GM18873 (cell line): ENCODE measurements at regions not wholly inside any gene's neighbourhood (a gene's known extent, or its start where the extent isn't known, plus 50 kb on each side); places are given as distances from the start of the nearest gene placed in this dataset.

Experiments used
- ATAC-seq: cut with Tn5 transposase; IDR thresholded peaks from one replicate; pipeline ENCODE4 v1.9.1; 2021; ENCODE audit warnings: mild to moderate bottlenecking, moderate library complexity, moderate number of reproducible peaks; ENCODE audit not compliant: unreplicated experiment, low FRiP score

GRCh38 chr2:37856101-37856751 lies 68.9 kb upstream of the RMDN2 start:
- ATAC-seq: no peak

GRCh38 chr2:37857575-37858399 lies 67.3 kb upstream of the RMDN2 start:
- ATAC-seq: no peak

GRCh38 chr2:37858400-37858711 lies 66.7 kb upstream of the RMDN2 start:
- ATAC-seq: no peak

DNA sequence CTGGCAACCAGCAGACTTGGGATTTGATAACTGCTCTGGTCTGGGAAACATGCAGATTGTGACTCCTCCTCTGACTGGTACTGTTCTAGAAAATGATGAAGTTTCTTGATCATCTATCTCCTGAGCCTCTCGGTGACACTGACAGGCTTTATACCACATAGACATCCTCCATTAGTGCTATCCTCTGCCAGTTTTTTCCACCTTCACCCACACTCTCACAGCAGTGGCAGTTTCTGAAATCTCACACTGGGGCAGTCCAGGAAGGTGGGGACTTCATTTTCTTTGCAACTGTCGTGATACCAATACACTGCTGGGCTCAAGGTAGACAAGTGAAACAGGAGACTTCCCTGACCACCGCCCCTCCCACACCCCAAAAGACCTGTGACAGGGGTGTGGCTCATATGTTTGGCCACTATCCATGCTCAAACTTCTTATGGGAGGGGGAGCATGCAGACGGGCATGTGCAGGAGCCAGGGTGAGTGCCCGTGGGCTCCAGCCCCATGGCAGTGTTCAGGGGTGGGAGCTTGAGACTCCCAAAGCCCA lies 66.3 kb upstream of the RMDN2 start:
- no peak for ATAC-seq

GRCh38 chr2:37862620-37863019 lies 62.5 kb upstream of the RMDN2 start:
- no peak for ATAC-seq

GRCh38 chr2:37864217-37864616 lies 60.9 kb upstream of the RMDN2 start:
- ATAC-seq: no peak

DNA sequence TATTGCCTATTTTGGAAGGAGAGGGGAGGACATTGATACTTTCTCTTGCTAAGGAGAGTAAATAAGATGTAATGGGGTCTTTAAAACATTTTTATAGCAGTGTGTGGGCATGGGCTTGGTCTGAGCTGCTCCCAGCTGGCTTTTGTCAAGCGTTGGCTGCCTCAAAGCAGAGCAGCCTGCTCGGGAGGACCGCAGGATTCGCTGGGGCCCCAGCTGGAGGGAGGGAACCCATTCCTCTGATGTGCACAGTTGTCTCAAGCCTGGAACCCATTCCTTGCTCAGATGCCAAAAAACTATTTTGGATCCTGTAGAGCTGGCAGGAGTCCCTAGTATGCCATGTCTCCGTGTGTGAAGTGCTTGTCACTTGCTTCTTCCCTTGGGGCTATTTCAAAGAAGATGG lies 59.4 kb upstream of the RMDN2 start:
- ATAC-seq: no peak

DNA sequence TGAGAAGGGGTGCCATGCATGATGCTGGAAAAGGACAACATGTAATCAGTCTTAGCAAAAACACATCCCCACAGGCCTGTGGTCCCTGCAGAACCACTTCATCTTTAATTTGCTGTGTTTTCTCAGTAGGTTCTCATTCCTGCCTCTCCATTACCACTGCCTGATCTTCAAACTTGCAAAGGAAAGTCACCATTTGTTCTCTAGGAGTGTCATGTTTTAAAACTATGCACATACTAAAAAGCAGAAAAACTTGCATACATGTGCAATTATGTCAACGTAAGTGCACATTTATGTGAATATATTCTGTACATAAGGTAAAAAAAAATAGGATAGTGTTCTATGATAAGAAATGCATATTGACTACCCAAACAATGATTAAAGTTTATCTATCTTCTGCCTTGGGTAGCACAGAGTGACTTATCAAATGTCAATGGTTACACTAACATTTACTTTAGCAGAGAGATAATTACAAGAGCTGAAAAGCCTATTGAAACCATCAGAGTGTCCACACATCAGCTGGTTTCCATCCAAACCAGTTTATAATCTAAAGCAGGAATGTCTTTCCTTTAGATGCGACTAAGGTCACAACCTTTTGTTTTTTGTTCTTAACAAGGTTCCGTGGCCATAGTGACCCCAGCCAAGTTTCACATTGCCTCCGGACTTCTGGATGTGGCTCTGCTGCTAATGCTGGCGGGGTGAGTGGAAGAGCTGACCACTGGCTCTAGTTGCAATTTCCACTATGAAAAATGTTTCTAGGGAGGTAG lies 58.7 kb upstream of the RMDN2 start:
- ATAC-seq: no peak

DNA sequence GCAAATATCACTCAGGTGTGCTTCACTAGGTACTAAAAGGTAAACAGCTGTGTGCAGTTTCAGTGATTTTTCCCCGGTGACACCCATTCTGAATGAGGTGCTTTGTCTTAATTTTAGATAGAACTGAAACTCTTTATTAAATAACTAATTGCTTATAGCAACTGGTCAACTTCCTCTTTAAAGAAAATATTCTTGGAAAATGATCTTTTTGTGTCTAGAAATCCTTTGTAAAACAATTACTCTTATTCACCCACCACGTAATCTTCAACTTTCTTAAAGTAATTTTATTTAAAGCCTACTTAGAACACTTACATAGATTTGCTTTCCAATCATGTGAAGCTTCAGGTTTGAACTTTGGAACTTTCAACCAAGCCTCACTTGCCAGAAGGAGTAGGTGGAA lies 57.9 kb upstream of the RMDN2 start:
- no peak for ATAC-seq

GRCh38 chr2:37868866-37869265 lies 56.2 kb upstream of the RMDN2 start:
- no peak for ATAC-seq

GRCh38 chr2:37869304-37869703 lies 55.8 kb upstream of the RMDN2 start:
- no peak for ATAC-seq

DNA sequence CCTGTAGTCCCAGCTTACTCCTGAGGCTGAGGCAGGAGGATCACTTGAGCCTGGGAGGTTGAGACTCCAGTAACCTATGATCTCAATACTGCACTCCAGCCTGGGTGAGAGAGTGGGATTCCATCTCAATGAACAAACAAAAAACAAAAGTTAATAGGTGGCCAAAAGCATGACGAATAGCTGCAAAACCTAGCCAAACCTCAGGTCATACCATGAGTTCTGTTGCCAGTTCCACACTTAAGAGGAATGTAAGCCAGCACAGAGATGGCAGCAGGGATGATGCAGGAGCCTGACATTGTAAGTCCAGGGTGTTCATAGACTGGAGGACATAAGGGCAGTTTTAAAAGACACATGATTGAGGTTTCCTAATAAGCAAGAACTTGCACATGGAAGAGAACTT lies 55.3 kb upstream of the RMDN2 start:
- no peak for ATAC-seq

- ATAC-seq: no peak
Measured at GRCh38 chr2:37870829-37871228, 54.3 kb upstream of the RMDN2 start.

DNA sequence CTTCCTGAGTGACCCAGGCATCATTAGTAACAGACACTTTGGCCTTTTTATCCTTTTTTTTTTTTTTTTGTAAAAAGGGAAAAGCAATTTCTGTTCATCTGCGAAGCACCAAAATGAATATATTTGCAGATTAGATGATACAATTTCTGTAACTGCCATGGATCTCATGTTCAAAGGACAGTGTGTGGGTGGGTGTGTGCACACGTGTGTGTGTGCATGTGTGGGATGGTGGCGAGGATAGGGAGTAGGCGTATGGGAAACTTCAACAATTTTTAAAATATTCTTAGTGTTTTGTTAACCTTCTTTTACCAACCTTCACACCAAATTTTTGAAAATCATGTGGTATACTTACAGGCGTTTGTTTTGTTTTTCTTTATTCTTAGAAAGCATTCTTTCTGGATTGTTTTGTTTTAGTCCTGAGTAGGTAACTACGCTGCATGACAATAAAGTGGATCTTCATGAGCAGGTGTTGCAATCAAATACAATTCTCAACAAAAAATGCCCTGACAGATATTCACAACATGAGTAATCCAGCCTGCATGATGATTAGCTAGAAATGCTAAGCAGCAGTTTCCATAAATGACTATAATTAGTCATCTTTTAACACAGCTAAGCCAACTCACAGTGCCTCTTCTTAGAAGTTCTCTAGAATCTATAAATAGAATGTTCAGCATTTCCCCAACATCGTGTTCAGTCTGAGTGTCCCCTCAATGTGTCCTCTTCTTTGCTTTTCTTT lies 53.5 kb upstream of the RMDN2 start:
- peak; percentile 65 for ATAC-seq

- no peak for ATAC-seq
Measured at GRCh38 chr2:37872192-37872750, 52.8 kb upstream of the RMDN2 start.

DNA sequence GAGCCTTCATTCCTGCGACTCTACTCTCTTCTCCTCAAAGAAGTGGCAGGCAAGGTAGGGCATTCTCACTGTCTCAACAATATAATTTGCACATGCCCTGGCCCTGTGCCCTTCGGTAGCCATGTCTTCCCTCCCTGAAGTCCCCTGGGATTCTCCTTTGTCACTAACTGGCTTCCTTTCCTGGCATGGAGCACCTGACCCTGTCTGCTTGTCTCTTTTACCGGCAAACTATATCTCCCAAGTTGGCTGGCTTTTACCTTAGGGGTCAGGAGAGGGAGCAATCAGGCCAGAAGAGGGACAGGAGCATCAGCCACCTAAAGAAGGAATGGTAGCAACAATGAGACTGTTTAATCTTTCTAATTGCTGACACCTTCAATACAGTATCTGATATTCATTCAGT lies 51.9 kb upstream of the RMDN2 start:
- no peak for ATAC-seq

DNA sequence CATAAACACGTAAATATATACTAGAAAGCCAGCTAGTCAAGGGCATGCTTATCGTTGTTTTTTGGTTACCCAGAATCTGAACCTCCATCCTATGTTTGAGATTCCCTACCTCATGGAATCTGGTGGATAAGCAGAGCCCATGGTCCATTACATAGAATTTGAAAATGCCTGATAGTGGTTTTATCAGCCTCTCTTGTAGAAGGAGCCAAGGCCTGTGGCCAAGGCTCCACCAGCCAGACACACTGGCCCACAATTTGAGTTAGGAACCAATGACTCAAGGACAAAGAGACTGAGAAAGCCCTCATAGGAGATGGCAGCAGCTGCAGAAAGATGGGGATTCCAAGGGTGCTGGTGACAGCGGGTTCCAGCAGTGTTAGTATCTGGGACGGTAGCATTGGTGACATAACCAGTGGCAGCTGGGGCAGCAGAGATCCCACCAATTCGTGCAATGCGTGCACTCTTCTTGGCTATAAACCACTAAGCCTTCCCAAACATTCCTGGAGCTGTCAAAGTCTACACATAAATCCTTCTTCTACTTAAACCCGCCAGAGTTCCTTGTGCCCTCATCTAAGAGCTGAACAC lies 51.2 kb upstream of the RMDN2 start:
- no peak for ATAC-seq

DNA sequence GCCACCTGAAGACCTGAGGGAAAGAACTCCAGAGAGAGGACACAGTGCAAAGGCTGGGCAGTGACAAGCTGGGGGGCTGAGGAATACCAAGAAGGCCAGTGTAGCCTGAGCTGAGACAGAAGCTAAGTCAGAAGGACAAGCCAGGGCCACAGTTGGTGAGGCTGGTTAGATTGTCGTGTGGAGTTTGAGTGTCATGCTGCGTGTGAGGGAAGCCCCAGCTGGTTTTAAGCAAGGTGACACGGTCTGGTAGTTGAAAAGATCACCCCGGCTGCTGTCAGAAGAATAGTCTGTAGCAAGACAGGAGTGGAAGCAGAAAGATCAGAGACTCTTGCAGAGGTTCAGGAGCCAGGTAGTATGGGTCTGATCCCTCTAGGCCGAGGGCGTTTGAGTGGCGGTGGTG lies 50.6 kb upstream of the RMDN2 start:
- ATAC-seq: no peak
